ENCODE measurements at regions not wholly inside any gene's neighbourhood (a gene's known extent, or its start where the extent isn't known, plus 50 kb on each side); places are given as distances from the start of the nearest gene placed in this dataset.

DNA sequence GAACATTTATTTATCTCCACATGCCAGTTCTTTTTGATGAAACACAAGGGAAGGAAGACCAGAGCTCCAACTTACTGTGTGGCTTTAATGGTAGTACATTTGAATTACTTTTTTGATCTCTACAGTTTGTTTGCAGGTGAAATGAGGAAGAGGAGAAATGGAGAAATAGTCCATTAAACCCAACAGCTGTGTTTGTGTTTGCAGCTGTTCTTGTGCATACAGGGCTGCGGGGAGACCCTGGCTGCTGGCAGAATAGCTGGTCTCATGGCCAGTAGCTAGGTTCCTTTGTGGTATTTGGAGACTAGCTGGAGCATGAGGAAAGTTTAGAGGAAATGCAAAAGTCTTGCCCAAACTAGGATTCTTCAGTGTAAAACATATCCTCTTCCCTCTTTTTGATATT lies 374.8 kb downstream of the GPAT3 start:
- no peak for TF ChIP-seq POLR2A (IDR thresholded peaks at IDR 0.05; ENCODE audit: low read length)
- no peak for TF ChIP-seq GATA1 (IDR thresholded peaks at IDR 0.05; ENCODE audit: low read depth, low read length)
